GM19240 (cell line): ENCODE measurements at regions not wholly inside any gene's neighbourhood (a gene's known extent, or its start where the extent isn't known, plus 50 kb on each side); places are given as distances from the start of the nearest gene placed in this dataset.
"Not testable (repeated sequence)": the region's sequence is repeated elsewhere in the genome, so short reads cannot be mapped to it uniquely, and the experiment has no call there.

Experiments used
- DNase-seq: peaks from one replicate; pipeline ENCODE4 v3.0.0; 2011; ENCODE audit warnings: low spot score; ENCODE audit not compliant: insufficient read length

DNA sequence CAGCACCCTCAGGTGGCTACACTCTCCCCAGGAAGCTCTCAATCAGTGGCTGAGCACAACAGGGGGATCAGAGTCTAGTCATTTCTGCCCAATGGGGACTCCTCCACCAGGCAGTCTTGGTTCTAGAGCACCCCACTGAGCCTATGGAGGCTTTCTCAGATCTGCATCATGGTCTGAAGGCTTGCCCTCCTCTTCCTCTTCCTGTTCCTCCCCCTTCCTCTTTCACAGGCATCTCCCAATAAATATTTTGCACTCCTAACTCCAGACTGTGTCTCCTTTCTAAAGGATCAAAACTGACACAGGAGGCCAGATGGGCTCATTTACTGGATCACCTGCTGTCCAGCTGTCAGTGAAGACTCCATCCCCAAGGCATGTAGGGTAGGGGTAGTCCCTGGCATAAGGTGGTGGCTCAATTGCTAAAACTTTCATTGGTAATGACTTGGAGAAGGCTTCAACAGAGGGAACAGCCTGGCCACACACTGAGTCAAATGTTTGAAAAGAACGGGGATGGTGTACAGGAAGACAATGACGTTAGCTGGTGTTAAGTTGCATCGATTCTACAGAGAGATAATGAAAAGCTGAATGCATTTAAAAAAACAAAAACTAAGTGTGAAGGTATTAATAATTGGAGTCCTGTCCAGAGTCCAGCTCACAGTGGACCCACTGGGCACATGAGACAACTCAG, 84.2 kb upstream of the SLC2A1 start:
- DNase-seq = no peak

DNA sequence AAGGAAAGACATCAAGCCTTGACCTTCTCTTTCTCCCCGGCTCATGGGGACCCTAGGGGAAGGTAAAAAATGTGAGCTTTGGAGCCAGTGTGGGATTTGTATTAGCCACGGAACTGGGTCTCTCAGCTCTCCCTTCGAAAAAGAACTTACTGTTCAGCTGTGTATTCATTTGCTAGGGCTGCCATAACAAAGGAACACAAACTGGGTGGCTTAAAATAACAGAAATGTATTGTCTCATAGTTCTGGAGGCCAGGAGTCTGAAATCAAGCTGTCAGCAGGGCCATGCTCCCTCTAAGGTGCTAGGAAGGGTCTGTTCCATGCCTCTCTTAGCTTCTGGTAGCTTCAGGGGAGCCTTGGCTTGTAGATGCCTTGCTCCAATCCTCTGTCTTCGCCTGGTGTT, 83.5 kb upstream of the SLC2A1 start:
- no peak for DNase-seq

DNA sequence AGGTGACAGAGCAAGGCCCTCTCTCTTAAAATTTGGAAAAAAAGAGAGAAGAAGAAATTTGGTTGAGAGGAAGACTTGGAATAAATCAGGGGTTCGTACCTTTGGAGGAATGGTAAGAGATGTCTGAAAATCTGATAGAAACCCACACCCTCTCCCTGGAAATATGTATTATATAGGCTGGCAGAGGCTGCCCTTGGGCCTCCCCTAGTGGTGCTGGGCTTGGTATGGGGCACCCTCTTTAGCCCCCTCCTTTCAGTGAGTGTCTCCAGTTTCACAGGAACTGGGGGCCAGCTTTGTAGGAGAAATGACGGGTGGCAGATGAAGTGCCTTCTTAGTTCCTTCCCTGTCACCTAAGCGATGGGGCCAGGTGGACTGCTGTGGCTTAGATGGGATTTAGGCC, 82.9 kb upstream of the SLC2A1 start:
- no peak for DNase-seq

DNA sequence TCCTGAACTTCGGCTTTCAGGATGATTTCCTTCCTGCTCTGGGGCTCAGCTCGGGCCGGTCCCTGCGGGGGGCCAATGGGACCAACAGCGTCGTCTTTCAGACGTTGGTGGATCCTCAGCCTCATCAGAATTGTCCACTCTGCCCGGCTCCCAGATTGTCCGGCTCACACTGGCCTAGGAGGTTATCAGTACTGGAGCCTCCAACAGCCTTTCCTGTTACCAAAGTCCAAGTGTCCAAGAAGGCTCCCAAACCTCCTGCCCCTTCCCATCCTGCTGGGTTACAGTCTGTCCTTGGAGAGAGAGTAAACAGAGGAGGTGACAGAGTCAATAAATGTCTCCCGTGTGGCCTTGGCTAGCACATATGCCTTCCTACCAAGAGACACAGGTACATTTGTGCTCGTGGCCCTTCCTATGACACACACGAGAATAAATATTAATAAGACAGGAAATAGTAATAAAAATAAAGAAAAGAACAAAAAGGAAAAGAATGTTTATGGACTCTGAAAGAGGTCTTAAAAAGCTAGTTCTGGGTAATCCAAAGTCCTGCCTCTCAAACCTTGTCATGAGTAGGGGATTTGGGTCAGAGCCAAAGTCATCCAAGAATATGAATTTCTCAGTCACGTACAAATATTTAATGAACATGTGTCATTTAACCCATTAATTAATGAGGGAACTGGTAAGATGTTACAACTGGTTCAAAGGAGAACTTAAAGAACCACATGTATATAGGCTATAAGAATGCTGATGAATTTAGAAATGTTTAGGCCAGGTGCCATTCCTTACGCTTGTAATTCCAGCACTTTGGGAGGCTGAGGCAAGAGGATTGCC, 80.8 kb upstream of the SLC2A1 start:
- no peak for DNase-seq

DNA sequence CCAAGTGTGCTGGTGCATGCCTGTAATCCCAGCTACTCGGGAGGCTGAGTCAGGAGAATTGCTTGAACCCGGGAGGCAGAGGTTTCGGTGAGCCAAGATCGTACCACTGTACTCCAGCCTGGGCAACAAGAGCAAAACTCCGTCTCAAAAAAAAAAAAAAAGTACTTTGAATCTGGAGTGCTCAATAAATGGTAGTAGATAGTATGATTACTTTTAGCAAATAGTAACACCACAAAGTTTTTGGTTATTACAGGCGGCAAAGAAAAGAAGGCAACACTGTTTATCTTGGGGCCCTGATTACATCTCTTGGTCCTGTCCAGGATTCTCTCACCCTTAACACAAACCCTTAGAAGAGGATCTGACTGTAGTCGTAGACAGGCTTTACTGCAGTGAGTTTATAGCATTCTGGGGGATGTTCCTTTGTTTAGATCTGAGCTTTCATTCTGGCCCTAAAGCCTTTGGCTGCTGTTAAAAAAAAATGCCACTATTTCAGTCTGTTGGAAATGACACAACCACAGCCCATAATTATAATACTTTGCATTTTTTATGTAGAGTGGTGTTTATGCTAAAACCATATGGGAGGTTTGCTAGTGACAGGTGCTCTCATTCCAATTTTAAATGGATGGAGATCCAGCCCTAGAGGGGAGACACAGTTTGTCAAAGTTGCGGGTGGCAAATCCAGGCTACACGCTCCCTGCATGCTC, 79.7 kb upstream of the SLC2A1 start:
- no peak for DNase-seq

DNA sequence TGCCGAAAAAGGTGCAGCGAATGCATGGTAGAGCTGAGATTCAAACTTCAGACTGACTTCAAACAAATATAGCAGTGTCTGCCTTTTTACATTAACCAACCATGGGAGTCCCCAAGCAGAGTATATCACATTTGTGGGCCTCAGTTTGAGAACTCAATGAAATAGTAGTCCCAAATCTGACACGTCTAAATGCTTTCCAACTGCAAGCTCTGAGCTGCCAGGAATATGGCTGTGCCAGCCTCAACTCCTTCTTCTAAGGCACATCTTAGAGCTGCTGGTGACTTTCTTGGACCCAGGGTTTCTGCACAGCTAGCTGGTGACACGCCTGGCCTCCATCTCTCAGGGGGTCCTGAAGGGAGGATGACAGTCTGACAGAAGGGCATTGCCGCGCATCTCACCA, 78.8 kb upstream of the SLC2A1 start:
- DNase-seq = no peak

DNA sequence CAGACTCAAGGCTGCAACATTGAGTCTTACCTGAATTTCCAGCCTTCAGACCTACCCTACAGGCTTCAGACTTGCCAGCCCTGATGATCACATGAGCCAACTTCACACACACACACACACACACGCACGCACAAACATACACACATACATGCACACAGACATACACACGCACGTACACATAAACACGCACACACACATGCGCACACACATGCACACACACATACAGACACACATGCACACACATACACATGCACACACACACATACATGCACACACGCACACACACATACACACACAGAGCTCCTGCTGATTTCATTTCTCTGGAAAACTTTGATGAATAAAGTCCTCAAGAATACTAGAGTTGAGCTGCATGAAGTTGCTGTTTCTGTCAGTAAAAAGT, 78.3 kb upstream of the SLC2A1 start:
- DNase-seq = no peak

DNA sequence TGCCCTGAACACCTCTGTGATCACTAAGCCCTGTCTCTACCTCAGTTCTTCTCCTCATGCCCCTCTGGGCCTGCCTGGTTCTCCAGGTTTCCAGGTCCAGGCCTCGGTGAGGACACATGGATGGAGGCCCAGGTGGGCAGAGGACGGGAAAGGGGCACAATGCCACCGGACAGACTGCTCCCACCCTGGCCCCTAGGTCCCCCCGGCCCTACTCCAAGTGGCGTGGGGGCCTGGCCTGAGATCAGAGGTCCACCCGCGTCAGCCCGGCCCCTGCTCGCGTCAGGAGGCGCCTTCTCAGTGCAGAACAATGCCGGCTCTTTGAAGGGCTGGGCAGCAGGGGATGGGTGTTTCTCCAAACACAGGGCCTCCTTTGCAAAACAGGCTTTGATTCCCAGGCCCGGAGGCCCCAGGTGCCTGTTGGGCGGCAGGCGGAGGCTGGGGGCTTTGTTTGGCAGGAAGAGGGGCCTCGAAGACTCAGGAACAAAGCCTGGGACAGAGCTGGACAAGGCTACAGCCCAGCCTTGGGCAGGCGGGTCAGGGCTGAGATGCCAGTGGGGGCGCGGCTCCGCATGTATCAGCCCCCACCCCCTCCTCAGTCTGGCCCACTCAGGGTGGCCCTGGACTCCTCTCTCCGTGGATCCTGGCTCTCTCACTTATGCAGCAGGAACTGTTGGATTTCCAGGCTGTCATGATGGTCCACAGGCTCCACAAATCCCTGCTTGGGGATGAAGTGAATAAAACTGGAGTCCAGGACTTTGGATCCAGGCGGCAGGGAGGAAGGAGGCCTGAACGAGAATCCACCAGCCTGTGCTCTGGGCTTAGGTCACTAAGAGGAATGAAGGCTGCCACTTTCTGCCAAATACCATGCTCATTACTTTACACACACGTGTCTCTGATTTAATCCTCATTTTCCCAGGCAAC, 77.4 kb upstream of the SLC2A1 start:
- DNase-seq = no peak

DNA sequence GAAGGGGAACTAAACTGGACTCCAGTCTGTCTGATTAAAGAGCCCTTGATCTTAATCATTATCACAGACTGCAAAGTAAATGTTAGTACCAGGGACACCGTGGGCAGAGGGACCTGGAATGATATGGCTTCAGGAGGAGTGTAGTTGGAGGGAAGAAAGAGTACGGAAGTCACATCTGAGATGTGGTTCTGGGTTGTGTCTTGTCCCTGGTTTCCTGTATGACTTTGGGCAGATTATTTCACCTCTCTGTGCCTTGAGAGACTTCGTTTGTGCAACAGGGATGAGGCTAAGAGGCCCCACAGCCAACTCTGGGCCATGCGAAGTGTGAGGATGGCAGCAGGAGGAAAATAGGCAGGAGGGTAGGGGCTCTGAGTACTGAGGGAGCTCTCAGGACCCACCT, 76.1 kb upstream of the SLC2A1 start:
- DNase-seq = no peak

DNA sequence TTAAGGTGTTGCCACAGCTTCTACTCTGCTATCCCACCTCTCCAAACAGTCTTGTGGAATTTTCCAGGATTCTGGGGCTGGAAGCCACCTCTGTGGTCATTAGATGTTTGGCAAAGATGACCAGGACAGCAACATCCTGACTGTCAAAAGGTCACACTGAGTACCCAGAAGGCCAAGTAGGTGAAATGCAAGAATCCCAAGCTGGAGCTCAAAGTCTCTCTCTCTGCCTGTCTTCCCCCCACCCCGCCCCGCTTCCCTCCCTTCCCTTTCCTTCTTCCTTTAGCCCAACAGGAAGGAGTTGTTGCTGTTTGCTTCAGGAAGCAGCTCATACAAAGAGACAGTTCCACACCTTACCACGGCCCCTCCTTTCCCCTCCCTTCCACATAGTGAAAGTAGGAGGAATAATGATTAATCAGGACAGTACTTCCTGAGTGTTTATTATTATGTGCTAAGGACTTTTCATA, 75.6 kb upstream of the SLC2A1 start:
- no peak for DNase-seq

DNA sequence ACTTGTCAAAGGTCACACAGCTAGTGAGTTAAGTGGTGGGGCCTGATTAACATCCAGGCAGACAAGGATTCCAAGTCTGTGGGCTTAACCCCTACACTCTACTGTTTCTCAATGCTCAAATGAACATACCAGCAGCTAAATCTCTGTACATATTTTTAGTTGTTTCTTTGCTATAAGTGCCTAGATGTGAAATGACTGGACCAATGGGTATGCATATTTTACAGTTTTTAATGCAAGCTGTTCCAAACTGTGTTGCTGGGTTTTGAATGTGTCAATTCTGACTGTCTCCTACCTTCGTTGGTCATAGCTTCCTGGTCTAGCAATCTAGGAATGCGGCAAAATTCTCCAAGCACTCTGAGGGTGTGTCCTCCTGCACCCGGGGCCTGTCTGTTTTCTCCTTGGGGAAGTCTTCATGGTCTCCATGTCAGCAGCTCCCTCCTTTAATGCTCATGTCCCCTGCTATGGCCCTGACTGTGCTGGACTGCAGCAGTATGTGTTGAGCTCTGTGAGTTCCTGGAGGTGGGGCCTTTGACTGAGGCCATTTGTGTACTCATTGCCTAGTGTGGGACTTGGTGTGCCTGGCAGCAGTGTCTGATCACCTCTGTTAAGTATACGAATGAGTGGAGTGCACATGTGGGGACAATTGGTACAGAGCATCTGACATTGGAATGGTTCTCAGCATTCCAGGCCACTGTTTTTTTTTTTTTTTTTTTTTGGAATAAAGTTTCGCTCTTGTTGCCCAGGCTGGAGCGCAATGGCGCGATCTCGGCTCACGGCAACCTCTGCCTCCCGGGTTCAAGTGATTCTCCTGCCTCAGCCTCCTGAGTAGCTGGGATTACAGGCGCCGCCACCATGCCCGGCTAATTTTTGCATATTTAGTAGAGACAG, 72.9 kb upstream of the SLC2A1 start:
- DNase-seq = no peak

DNA sequence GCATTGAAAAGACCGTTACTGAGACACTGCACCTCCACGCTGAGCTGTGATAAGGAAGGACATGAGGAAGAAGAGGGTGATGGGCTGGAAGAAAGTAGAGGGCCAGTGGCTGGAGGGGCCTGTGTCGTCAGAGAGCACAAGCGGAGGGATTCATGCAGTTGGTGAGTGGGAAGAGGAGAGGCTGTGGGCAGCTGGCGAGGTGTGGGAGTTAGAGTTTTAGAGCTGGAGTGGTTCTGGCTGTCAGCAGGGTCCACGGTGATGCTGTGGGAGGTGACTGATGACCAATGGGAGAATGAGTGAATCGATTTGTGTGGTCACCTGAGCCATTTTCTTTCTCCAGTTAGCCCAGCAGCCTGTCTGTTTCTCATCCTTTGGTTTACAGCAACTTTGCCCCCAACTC, 66.2 kb upstream of the SLC2A1 start:
- DNase-seq = no peak

DNA sequence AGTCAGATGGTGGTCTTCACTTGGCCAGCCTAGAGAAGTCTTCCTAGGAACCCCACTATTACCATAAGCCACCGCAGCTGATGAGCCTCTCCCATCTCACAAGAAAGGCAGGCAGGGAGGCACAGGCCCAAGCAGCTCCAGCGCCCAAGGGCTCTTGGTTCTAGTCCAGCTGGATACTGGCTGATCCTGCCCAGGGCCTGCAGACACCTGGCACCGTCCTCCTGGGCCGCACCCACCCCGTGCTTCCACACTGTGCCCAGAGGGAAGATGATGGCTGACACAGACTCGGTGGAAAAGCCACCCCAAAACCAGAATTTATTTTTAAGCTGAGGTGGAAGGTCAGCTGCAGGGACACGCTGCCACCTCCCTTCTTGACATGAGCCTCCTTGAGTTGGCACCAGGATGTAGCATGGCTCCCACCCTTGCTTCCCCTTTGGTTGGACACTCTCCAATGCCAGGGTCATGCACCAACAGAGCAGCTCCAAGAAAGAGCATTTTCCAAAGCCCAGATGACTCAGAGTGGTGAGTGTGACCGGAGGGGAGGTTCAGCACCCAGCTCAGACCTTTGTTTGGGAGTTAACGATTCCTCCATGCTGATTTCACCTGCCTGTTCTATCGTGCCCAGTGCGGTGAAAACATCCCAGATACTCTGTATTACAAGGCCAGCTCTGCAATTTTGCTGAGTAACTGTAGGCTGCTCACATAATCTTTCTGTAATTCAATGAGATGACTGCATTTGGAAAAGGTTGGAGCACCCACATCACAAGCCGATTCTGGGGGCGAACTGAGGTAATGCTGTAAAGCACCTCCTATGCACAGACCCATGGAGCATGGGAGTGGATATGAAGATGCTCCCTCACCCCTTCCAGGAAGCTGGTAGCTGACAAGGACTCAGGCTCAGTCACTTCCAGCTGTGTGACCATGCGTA, 63.1 kb upstream of the SLC2A1 start:
- no peak for DNase-seq

DNA sequence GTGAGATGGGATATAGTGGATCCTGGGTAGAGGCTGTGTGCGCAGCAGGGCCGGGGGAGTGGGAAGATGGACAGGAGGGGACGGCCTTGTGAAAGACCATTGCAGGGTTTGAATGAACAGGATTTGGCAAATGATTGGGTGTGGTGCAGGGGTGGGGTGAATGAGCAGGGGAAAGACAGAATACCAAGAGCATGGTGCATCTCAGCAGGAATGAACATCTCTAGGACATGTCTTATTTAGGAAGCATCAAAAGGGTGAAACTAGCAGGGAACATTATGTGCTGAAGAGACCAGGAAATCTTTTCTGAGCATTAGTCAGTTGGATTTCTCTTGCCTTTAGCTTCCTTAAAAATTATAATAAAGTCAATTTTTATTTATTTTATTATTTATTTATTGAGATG, 60.6 kb upstream of the SLC2A1 start:
- no peak for DNase-seq

DNA sequence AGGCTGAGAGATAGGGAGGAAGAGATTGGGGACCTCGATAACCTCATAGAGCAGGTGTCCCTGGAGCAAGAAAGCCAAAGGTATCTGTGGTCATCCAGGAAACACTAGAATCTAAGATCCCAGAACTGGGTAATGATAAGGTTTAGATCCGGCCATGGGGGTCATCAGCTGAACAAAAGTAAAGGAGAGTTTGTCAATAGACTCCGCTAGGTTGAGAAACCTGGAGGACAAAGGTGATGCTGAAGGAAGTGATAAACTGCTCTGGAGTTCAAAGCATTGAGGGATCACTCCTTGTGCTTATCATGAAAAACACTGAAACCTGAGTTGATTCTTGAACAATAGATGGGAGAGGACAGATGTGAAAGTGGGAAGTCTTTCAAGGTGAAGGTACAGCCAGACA, 59.5 kb upstream of the SLC2A1 start:
- no peak for DNase-seq

DNA sequence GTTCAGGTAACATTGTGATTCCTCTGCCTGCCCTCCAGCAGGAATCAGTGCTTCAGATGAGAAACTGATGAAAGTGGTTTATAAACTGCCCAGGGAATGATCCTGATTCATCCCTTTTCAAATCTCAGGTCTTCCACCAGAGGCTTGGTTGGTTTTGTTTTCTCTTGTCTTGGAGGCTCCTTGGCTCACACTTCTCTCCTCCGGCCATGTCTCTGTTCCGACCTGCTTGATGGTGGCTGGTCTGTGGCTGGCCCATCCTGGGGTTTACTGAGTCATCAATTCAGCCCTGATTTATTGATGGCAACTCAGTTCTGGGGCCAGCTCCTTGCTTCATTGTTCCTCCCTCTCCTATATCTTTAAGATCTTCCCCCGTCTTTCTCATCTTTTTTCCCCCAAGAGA, 56.6 kb upstream of the SLC2A1 start:
- DNase-seq = no peak

DNA sequence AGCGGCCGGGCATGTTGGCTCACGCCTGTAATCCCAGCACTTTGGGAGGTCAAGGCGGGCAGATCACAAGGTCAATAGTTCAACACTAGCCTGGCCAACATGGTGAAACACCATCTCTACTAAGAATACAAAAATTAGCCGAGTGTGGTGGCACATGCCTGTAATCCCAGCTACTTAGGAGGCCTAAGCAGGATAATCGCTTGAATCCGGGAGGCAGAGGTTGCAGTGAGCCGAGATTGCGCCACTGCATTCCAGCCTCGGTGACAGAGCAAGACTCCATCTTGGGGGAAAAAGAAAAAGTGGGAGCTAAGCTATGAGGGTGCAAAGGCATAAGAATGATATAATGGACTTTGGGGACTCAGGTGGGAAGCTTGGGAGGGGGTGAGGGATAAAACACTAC, 55.9 kb upstream of the SLC2A1 start:
- not testable (repeated sequence) for DNase-seq

DNA sequence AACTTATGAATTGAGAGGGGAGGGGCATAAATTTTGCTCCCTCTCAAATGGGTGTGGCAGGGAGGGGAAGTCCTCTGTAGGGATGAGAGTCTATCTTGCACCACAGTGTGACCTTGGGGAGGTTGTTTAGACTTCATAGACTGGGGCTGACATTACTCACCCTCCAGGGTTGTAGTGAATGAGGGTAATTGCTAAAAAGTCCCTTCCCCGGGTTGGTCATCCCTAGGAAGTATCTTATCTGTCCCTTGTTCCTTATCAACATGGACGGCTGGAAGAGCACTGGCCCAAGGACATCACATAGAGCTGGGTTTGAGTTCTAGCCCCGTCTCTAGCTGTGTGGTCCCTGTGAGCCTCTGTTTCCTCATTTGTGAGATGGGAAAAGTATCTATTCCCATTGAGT, 52.4 kb upstream of the SLC2A1 start:
- DNase-seq = no peak

DNA sequence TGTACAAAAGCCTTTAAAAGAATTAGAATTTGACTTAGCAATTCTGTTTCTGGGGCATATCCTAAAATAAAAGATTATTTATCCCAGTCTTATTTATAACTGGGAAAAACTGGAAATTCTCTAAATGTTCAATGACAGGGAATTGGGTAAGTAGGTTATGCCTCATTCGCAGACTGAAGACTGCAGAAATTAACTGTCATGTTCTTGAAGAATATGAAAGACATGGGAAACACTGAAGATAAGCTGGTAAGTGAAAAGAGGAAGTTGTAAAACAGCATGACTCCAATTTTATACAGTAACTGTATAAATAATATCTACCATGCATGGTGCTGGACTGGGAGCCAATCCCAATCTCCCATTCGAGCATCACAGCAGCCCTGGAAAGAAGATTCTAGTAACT, 50.6 kb upstream of the SLC2A1 start:
- no peak for DNase-seq
